Hematopoietic multipotent progenitor cell treated with erythropoietin and hydrocortisone succinate and interleukin-3 and kit ligand, for 15 days (in vitro differentiated cells): ENCODE measurements at regions not wholly inside any gene's neighbourhood (a gene's known extent, or its start where the extent isn't known, plus 50 kb on each side); places are given as distances from the start of the nearest gene placed in this dataset.
"Not testable (repeated sequence)": the region's sequence is repeated elsewhere in the genome, so short reads cannot be mapped to it uniquely, and the experiment has no call there.

Experiments used
- DNase-seq: peaks from one replicate; pipeline ENCODE4 v3.0.0-alpha.2; 2015; ENCODE audit warnings: low spot score

- no peak for DNase-seq
Observed at GRCh38 chr3:4071481-4072184, 231.5 kb upstream of the SETMAR start.

GRCh38 chr3:4077278-4077677, 225.9 kb upstream of the SETMAR start:
- DNase-seq = not testable (repeated sequence)

DNA sequence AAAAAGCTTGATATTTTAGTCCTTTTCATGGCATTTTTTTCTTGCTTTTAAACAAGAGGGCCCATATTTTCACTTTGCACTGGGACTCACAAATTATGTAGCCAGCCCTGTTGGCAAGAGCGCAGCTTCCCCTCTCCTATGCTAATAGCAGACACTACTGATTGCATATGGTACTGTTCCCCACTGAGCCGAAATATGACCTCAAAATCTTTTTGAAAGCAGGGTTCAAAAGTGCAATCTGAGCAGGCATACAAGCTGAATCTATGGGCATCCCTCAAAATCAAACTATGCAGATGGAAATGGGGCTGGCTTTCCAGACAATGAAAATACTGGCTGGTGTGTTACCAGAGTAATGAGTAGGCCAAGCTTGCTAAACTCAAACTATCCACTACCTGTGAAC, 225.2 kb upstream of the SETMAR start:
- no peak for DNase-seq

DNA sequence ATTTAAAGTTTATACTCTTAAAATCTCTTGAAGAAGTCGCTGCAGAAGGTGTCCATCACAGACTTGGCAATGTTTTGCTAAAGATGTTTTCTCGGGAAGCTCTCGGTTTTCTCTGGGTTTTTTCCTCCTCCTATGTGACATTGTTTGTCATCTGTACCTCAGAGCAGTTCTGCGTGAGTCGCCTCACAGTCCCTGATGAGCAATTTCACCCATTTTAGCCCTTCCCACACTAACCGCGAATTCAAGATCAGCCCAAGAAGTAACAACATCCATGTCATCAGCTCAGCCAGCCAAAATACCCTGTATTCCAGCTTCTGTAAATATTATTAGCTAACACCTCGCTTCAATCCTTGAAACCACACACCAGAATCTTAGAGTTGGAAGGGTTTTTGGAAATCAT, 224.3 kb upstream of the SETMAR start:
- DNase-seq = no peak

- DNase-seq = no peak
Observed at GRCh38 chr3:4079339-4080195, 223.6 kb upstream of the SETMAR start.

- no peak for DNase-seq
Observed at GRCh38 chr3:4083225-4084015, 219.7 kb upstream of the SETMAR start.

- no peak for DNase-seq
Observed at GRCh38 chr3:4084271-4084670, 218.9 kb upstream of the SETMAR start.

GRCh38 chr3:4086662-4087061, 216.5 kb upstream of the SETMAR start:
- not testable (repeated sequence) for DNase-seq

DNA sequence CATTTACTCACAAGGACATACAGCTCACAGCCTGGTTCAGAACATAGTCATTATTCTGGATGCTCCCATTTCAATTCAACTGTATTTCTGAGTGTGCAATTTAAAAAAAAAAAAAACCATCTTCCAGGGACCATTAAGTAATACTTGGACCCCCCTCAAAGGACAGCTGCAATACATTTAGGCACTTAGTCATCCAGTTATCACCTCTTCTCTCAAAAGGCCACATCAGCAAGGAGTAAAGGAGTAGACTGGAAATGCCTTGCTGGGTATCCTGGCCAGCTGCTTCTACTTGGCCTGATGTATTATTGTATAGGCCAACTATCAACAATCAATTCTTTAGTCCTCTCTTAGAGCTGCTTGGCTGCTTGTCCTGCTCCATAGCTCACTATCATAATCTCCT, 211.4 kb upstream of the SETMAR start:
- no peak for DNase-seq

DNA sequence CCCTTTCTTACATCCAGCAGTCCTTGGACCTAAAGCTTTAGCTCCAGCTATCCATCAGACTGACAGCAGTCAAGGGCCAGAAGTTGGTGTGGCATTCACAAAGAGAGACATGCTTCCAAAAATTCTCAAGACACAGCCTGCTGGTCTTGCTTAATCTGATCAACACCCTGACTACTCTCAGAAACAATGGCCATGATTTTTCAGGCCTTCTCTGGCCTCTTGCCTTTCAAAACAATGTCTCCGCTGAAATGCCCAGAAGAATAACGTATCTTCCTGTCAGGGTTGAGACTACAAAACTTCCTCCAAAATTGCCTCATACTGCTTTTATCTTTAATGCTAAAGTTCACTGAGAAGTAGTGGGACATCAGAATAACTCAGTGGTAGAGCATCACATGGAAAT, 205.4 kb upstream of the SETMAR start:
- no peak for DNase-seq

DNA sequence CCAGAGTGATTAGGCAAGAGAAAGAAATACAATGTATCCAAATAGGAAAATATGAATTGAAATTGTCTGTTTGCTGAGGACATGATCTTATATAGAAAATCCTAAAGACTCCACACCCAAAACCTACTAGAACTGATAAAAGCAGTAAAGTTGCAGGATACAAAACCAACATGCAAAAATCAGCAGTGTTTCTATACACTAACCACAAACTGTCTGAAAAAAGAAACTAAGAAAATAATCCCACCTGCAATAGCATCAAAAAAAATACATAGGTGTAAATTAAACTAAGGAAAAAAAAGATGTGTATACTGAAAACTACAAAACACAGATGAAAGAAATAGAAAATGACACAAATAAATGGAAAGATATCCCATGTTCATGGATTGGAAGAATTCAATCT, 203.6 kb upstream of the SETMAR start:
- DNase-seq = no peak

GRCh38 chr3:4107430-4107829, 195.7 kb upstream of the SETMAR start:
- DNase-seq = no peak

GRCh38 chr3:4113811-4114522, 189.2 kb upstream of the SETMAR start:
- no peak for DNase-seq

GRCh38 chr3:4119119-4119518, 184.1 kb upstream of the SETMAR start:
- no peak for DNase-seq

- no peak for DNase-seq
Observed at GRCh38 chr3:4125576-4125975, 177.6 kb upstream of the SETMAR start.

DNA sequence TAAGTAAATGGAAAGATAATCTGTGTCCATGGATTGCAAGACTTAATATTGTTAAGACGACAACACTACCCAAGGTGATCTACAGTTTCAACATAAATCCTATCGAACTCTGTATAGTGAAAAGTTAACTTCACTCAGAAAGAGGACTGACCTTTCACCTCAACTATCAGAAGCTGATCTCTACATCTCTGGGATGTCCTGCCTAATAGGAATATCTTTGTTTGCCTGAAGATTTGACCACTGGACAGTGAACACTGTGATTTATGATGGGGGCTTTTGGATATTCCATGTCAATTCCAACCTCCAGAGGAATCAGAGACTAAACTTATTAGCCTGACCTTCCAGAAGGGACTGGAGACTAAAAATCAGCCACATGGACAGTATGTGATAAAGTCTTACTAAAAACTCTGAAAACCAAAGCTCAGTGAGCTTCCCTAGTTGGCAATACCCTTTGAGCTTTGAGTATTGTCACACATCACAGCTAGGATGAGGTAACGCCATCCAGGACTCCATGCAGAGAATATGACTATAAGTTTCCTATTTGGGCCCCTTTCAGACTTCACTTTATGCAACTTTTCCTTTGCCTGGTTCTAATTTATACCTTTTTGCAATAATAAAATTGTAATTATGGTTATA, 164.9 kb upstream of the SETMAR start:
- no peak for DNase-seq

GRCh38 chr3:4138786-4139431, 164.3 kb upstream of the SETMAR start:
- no peak for DNase-seq

DNA sequence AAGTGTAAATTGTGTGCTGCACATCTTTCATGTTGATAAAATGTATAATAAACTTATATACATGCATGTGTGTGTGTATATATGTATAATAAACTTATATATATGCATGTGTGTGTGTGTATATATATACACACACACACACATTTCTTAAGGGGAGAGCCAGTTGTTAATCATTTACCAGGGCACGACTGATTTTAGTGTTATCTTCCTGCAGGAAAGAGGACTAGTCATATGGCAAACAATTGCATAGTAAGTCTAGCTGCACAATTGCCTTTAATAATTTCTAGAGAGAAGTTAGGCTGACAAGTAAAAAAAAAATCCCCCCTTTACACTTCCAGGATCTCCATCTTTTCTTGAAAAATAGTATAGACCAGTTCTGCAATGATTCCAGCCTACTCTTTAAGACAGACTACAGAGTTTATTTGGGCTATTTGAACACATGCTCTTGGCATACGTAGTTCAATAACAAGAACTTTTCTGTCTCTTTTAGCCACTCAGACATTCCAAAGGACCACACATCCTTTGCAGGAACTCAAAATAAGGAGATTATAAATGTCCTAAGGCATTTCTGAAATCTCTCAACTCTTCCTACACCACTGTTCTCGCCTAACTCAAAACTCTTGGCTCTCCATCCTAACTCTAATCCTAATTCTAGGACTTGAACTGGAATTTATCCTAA, 163.6 kb upstream of the SETMAR start:
- DNase-seq = no peak

DNA sequence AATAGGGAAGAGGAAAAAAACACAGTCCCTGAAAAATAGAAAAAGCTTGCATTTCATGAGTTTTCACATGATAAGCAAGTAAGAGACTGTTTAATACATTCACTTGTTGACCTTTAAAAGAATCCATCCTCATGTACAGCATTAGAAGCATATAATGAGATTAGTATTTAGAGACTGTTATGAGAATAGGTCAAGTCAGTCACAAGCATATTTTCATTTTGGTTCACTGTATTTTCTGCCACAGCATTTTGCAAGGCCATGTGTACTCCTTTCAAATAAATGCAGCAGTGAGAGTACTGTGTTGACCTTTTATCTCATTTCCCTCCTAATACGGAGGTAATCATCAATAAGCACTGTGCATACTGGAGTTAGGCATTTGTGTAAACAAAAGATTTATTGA, 162.2 kb upstream of the SETMAR start:
- no peak for DNase-seq

DNA sequence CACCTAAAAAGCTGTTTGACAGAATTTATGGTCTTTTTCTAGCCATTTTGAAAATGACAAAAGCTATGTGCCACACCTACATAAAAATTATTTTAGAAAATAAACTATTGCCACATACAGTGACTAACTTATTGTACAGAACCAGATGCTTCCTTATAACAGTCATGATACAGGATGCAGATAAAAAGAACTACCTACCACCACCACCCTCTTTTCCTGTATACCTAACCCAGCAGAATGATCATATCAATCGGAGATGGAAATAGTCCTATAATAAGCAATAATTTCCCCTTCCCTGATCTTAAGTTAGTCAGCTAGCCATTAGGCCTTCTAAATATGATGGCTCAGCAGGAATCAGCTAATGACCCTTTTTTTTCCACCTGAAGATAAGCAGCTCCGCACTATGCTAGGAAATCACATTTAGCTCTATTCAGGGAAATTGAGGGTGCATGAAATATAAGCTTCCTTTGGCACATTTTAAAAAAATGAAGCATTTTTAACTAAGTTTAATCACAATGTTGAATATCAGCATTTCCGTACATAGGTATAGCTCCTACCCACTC, 155.5 kb upstream of the SETMAR start:
- no peak for DNase-seq
